ENCODE measurements at regions not wholly inside any gene's neighbourhood (a gene's known extent, or its start where the extent isn't known, plus 50 kb on each side); places are given as distances from the start of the nearest gene placed in this dataset.

DNA sequence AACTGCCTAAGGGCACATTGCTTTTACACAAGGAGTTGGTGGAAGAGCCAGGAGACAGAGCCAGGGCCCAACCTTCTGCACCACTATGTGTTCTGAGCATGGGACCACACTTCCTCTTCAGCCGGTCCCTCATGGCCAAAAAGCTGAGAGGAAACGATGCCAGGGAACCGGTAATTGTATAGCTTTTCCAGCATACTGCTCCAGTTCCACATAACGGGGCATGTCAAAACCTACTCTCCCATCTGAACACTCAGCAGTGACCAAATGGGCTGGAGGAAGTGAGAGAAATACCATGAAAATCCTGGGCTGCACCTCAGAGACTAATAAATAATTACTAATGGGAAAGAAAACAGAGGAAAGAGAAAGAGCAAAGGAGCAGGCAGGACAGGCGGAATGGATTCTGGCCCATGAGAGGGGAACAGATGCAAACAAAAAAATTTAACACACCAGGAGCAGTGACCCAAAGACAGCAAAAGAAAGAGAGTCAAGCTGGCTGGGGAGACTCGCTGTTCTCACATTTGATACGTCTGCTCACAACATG, 52.0 kb upstream of the BMP2 start:
- H3K9me3 Mint-ChIP-seq, result peaks cover 15% of the 10 kb centered on the region
- H3K36me3 Mint-ChIP-seq (ENCODE audit: low read depth), result no peaks in the 10 kb centered on the region
- no peak overlapping the region for H3K27ac Mint-ChIP-seq
- no peaks in the 10 kb centered on the region for H3K27me3 Mint-ChIP-seq (ENCODE audit: low read depth)
- no peak overlapping the region for H3K4me3 Mint-ChIP-seq
- no peaks in the 10 kb centered on the region for H3K4me1 Mint-ChIP-seq (ENCODE audit: low read depth)
- no peak for DNase-seq (ENCODE audit: low spot score)

DNA sequence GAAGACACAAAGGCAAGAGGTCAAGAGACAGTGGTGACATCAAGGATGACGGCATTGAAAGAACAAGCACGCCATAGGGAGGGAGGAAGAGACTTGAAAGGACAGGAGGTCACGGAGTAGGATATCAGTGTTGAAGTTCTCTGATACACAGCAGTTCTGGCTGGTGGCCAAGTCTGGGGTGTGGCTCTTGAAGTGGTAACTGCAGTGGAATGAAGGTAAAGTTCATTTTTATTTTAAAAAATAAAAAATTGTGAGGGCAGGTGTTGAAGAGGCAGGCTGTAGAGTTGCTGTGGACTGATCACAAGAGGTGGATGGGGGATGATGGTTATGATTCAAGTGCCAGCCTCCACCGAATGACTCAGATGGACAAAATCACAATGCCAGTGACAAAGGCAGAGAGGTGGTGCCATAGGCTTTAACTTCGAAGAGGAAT, 53.2 kb upstream of the BMP2 start:
- Mint-ChIP-seq H3K4me1 (ENCODE audit: low read depth) (no peaks in the 10 kb centered on the region), H3K27me3 (ENCODE audit: low read depth) (no peaks in the 10 kb centered on the region), H3K4me3 (no peak overlapping the region), H3K36me3 (ENCODE audit: low read depth) (no peaks in the 10 kb centered on the region), H3K27ac (no peak overlapping the region), H3K9me3 (peaks cover 11% of the 10 kb centered on the region)
- no peak for DNase-seq (ENCODE audit: low spot score)

DNA sequence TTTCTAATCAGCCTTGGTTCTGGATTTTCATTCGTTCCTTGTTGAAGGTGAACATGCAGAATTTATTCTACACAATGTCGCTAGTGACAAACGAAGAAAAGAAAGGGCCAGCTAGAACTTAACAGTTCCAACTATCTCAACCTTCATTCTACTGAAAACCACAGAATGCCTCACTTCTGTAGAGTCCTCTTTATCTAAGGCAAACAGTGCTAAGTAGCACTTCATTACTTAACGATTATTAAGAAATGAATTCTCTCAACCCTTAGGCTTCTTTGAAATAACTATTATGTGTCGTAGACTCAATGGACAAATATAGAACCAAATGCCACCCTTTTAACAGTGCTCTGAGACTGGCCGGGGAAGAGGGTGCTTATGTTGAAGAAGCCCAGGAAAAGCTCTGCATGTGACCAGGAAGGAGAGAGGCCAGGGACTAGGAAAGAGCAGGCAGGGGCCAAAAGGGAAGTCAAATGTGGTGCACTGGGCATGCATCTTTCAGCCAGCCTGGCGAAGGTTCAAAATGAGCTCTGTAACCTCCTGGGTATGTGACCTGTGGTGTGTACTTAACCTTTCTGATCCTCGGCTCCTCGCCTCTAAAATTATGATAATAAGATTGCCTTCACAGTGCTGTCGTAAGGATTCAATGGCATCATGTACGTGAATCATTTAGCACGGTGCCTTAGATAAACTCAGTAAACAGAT, 55.4 kb upstream of the BMP2 start:
- Mint-ChIP-seq H3K4me1 (ENCODE audit: low read depth) (no peaks in the 10 kb centered on the region), H3K36me3 (ENCODE audit: low read depth) (no peaks in the 10 kb centered on the region), H3K4me3 (no peak overlapping the region), H3K27me3 (ENCODE audit: low read depth) (no peaks in the 10 kb centered on the region), H3K27ac (no peak overlapping the region), H3K9me3 (no peaks in the 10 kb centered on the region)
- DNase-seq (ENCODE audit: low spot score), result no peak

DNA sequence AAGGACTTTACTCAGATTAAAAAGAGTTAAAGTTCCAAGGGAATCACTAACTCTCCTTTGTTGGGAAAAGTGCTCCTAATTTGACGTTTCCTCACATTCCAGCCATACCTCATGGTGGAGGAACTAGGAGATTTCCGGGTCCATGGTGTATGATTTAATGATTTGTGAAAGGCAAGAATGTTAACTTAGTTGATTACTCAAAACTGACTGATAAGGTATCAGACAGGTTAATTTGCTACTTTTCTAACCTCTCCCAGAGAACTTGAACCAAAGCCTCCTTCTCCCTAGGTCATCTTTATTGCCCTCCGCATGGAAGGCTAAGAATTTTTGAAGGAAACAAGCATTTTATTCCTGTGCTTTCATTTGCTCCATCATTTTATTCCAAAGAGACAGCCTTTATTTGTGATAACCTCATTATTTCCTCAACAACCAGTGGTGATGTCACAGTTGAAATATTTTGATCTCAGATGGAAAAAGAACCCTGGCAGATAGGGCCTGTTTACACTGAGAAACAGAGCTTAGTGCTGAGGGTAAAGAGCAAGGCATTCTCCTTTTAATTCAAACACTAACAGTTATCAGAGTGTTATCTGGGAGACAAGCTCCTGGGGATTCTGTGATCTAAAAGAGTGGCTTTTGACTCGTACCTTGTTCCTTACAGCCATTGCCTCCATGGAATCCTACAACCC, 57.4 kb upstream of the BMP2 start:
- Mint-ChIP-seq H3K27me3 (ENCODE audit: low read depth) (no peaks in the 10 kb centered on the region), H3K4me3 (no peak overlapping the region), H3K27ac (no peak overlapping the region), H3K36me3 (ENCODE audit: low read depth) (no peaks in the 10 kb centered on the region), H3K4me1 (ENCODE audit: low read depth) (no peaks in the 10 kb centered on the region), H3K9me3 (no peaks in the 10 kb centered on the region)
- DNase-seq (ENCODE audit: low spot score), result no peak

DNA sequence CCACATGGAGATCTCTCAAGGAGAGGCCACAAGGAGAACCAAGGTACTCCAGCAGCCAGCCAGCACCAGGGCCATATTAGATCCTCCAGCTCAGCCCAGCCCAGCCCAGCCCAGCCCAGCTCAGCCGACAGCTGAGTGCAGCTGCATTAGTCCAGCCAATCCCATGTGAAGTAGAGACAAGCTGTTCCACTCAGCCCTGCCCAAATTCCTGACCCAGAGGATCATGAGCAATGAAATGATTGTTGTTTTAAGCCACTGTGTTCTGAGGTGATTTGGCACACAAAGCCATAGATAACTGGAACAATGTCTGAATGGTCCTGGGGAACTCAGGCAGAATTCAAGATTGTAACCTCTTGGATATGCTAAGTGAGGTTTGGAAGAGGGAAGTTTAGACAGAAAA, 59.5 kb upstream of the BMP2 start:
- Mint-ChIP-seq H3K36me3 (ENCODE audit: low read depth) (no peaks in the 10 kb centered on the region), H3K9me3 (no peaks in the 10 kb centered on the region), H3K4me1 (ENCODE audit: low read depth) (no peaks in the 10 kb centered on the region), H3K27ac (no peak overlapping the region), H3K27me3 (ENCODE audit: low read depth) (no peaks in the 10 kb centered on the region), H3K4me3 (no peak overlapping the region)
- no peak for DNase-seq (ENCODE audit: low spot score)

GRCh38 chr20:6707321-6707831, 60.1 kb upstream of the BMP2 start:
- H3K4me3 Mint-ChIP-seq, result no peak overlapping the region
- no peaks in the 10 kb centered on the region for H3K27me3 Mint-ChIP-seq (ENCODE audit: low read depth)
- H3K27ac Mint-ChIP-seq, result no peak overlapping the region
- DNase-seq (ENCODE audit: low spot score), result no peak
- no peaks in the 10 kb centered on the region for H3K9me3 Mint-ChIP-seq
- H3K4me1 Mint-ChIP-seq (ENCODE audit: low read depth), result no peaks in the 10 kb centered on the region
- H3K36me3 Mint-ChIP-seq (ENCODE audit: low read depth), result no peaks in the 10 kb centered on the region

GRCh38 chr20:6705926-6706548, 61.4 kb upstream of the BMP2 start:
- Mint-ChIP-seq H3K4me1 (ENCODE audit: low read depth) (no peaks in the 10 kb centered on the region), H3K4me3 (no peak overlapping the region), H3K9me3 (no peaks in the 10 kb centered on the region), H3K36me3 (ENCODE audit: low read depth) (no peaks in the 10 kb centered on the region), H3K27me3 (ENCODE audit: low read depth) (no peaks in the 10 kb centered on the region), H3K27ac (no peak overlapping the region)
- DNase-seq (ENCODE audit: low spot score), result no peak

GRCh38 chr20:6705106-6705766, 62.2 kb upstream of the BMP2 start:
- H3K27ac Mint-ChIP-seq, result no peak overlapping the region
- H3K4me3 Mint-ChIP-seq, result no peak overlapping the region
- no peaks in the 10 kb centered on the region for H3K27me3 Mint-ChIP-seq (ENCODE audit: low read depth)
- H3K4me1 Mint-ChIP-seq (ENCODE audit: low read depth), result no peaks in the 10 kb centered on the region
- no peaks in the 10 kb centered on the region for H3K9me3 Mint-ChIP-seq
- no peaks in the 10 kb centered on the region for H3K36me3 Mint-ChIP-seq (ENCODE audit: low read depth)
- DNase-seq (ENCODE audit: low spot score), result no peak

DNA sequence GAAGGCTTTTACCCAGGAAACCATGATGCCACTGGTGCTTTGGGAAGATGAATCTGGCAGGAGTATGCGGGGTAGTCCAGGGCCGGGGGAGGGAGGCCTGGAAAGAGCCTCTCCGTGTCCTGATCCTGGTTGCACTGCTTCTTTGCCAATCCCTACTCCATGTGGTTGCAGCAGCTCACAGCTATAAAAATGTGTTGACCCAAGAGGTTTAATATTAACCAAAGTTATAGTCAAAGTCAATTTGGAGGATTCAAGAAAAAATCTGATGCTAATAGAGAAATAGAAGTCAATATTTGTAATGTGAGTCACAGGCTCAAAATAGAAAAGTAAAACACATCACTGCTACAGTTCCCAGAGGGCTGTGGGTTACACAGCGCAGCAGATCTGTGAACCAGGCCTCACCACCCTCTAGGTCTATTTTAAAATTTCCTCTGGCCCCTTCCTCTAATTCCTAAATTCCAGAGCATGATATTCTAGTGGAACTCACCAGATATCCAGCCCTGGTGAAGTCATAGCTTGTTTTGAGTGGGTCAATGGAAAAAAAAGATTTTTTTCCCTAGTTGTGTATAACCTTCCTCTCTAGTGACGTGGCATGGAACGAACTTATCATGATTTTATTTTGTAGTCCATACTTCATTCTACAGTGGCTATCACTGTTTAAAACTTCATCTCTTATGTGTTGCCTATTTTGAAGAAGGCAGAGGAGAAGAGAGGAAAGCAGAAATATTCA, 63.2 kb upstream of the BMP2 start:
- DNase-seq (ENCODE audit: low spot score), result no peak
- Mint-ChIP-seq H3K4me1 (ENCODE audit: low read depth) (no peaks in the 10 kb centered on the region), H3K27me3 (ENCODE audit: low read depth) (no peaks in the 10 kb centered on the region), H3K27ac (no peak overlapping the region), H3K9me3 (no peaks in the 10 kb centered on the region), H3K4me3 (no peak overlapping the region), H3K36me3 (ENCODE audit: low read depth) (no peaks in the 10 kb centered on the region)

DNA sequence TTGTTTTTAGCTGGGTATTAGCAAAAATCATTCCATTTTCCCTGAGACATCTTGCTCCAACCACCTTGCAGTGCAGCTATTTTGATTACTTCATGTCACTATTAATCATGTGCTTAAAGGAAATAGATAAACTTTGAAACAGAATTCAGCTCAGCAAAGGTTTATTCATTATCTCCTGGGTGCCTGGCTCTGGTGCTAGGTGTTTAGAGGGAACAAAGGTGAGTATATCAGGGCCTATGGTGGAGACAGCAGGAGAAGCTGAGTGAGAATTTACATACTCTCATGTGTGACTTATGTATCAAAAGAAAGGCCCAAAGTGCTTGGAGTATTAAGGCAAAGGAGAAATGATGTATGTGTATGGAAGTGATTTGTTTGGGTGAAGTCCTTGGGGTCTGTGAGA, 63.8 kb upstream of the BMP2 start:
- H3K27ac Mint-ChIP-seq, result no peak overlapping the region
- no peaks in the 10 kb centered on the region for H3K4me1 Mint-ChIP-seq (ENCODE audit: low read depth)
- no peak for DNase-seq (ENCODE audit: low spot score)
- no peak overlapping the region for H3K4me3 Mint-ChIP-seq
- H3K9me3 Mint-ChIP-seq, result no peaks in the 10 kb centered on the region
- no peaks in the 10 kb centered on the region for H3K27me3 Mint-ChIP-seq (ENCODE audit: low read depth)
- H3K36me3 Mint-ChIP-seq (ENCODE audit: low read depth), result no peaks in the 10 kb centered on the region

GRCh38 chr20:6703047-6703446, 64.4 kb upstream of the BMP2 start:
- no peaks in the 10 kb centered on the region for H3K4me1 Mint-ChIP-seq (ENCODE audit: low read depth)
- H3K36me3 Mint-ChIP-seq (ENCODE audit: low read depth), result no peaks in the 10 kb centered on the region
- no peak for DNase-seq (ENCODE audit: low spot score)
- no peaks in the 10 kb centered on the region for H3K9me3 Mint-ChIP-seq
- no peak overlapping the region for H3K27ac Mint-ChIP-seq
- H3K4me3 Mint-ChIP-seq, result no peak overlapping the region
- no peaks in the 10 kb centered on the region for H3K27me3 Mint-ChIP-seq (ENCODE audit: low read depth)

DNA sequence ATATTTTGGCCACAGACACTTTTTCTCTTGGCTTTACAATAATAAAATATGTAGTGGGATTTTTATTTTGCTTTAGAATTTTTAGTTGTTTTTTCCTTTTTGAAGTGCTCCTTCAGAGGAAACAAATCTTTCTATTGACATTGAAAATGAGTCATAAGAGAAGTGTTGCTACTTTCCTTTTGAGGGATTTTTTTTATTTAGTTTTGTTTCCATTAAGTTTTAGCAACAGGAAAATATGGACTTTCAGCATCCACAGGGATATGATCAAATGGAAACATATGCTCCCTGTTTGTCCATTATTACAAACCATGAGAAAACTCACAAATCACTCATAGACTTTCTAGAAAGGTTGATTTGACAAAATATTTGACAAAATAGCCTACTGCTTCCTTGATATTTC, 65.3 kb upstream of the BMP2 start:
- H3K36me3 Mint-ChIP-seq (ENCODE audit: low read depth), result no peaks in the 10 kb centered on the region
- no peak overlapping the region for H3K27ac Mint-ChIP-seq
- no peak overlapping the region for H3K4me3 Mint-ChIP-seq
- peaks cover 5% of the 10 kb centered on the region for H3K9me3 Mint-ChIP-seq
- no peak for DNase-seq (ENCODE audit: low spot score)
- no peaks in the 10 kb centered on the region for H3K27me3 Mint-ChIP-seq (ENCODE audit: low read depth)
- H3K4me1 Mint-ChIP-seq (ENCODE audit: low read depth), result no peaks in the 10 kb centered on the region

GRCh38 chr20:6700563-6701329, 66.7 kb upstream of the BMP2 start:
- DNase-seq (ENCODE audit: low spot score), result no peak
- H3K36me3 Mint-ChIP-seq (ENCODE audit: low read depth), result no peaks in the 10 kb centered on the region
- H3K27ac Mint-ChIP-seq, result no peak overlapping the region
- H3K4me1 Mint-ChIP-seq (ENCODE audit: low read depth), result no peaks in the 10 kb centered on the region
- no peak overlapping the region for H3K4me3 Mint-ChIP-seq
- H3K27me3 Mint-ChIP-seq (ENCODE audit: low read depth), result no peaks in the 10 kb centered on the region
- peaks cover 5% of the 10 kb centered on the region for H3K9me3 Mint-ChIP-seq
